H9 (cell line): ENCODE measurements at regions not wholly inside any gene's neighbourhood (a gene's known extent, or its start where the extent isn't known, plus 50 kb on each side); places are given as distances from the start of the nearest gene placed in this dataset.

Source experiments
- DNase-seq: peaks from one replicate; pipeline ENCODE4 v3.0.0-alpha.2; 2017
- H2AFZ ChIP-seq: one replicate; pipeline ENCODE4 v1.6.1; 2013; ENCODE audit warnings: mild to moderate bottlenecking, low read length, control low read depth, moderate library complexity
- H2AK5ac ChIP-seq: 2 replicates; pipeline ENCODE4 v1.6.1; 2013; ENCODE audit warnings: low read length, control low read depth, mixed read lengths; ENCODE audit not compliant: insufficient read length
- H2BK120ac ChIP-seq: one replicate; pipeline ENCODE4 v1.6.1; 2013; ENCODE audit warnings: low read depth, mild to moderate bottlenecking, low read length, control low read depth, inconsistent platforms; ENCODE audit not compliant: poor library complexity, severe bottlenecking
- H2BK12ac ChIP-seq: 2 replicates; pipeline ENCODE4 v1.6.1; 2013; ENCODE audit warnings: low read length, control low read depth, mixed read lengths, low read depth; ENCODE audit not compliant: insufficient read length
- H2BK15ac ChIP-seq: 2 replicates; pipeline ENCODE4 v1.6.1; 2013; ENCODE audit warnings: low read depth, low read length, control low read depth
- H2BK20ac ChIP-seq: one replicate; pipeline ENCODE4 v1.6.1; 2013; ENCODE audit warnings: low read depth, mild to moderate bottlenecking, low read length, control low read depth, inconsistent platforms; ENCODE audit not compliant: poor library complexity, severe bottlenecking
- H2BK5ac ChIP-seq: 2 replicates; pipeline ENCODE4 v1.6.1; 2013; ENCODE audit warnings: low read length, control low read depth, mixed read lengths; ENCODE audit not compliant: insufficient read length
- H3K14ac ChIP-seq: 2 replicates; pipeline ENCODE4 v1.6.1; 2013; ENCODE audit warnings: low read length, control low read depth; ENCODE audit not compliant: insufficient read depth
- H3K18ac ChIP-seq: 2 replicates; pipeline ENCODE4 v1.6.1; 2013; ENCODE audit warnings: low read depth, mild to moderate bottlenecking, mixed read lengths, low read length, control low read depth; ENCODE audit not compliant: insufficient read length
- H3K23ac ChIP-seq: 2 replicates; pipeline ENCODE4 v1.6.1; 2013; ENCODE audit warnings: low read length, control low read depth, mixed read lengths, low read depth; ENCODE audit not compliant: insufficient read length
- H3K23me2 ChIP-seq: 2 replicates; pipeline ENCODE4 v1.6.1; 2013; ENCODE audit warnings: low read depth, mild to moderate bottlenecking, mixed read lengths, low read length, control low read depth; ENCODE audit not compliant: insufficient read length, poor library complexity, severe bottlenecking
- H3K27ac ChIP-seq: 2 replicates; pipeline ENCODE4 v1.5.1; 2013; ENCODE audit warnings: low read length, control low read depth, mixed read lengths, low read depth; ENCODE audit not compliant: insufficient read length
- H3K27me3 ChIP-seq: 2 replicates; pipeline ENCODE4 v1.6.1; 2013; ENCODE audit warnings: low read length, control low read depth, inconsistent platforms; ENCODE audit not compliant: insufficient read depth
- H3K4ac ChIP-seq: 2 replicates; pipeline ENCODE4 v1.6.1; 2013; ENCODE audit warnings: low read depth, mild to moderate bottlenecking, control low read depth, inconsistent platforms, low read length, moderate library complexity
- H3K4me1 ChIP-seq: 2 replicates; pipeline ENCODE4 v1.6.1; 2013; ENCODE audit warnings: low read length, control low read depth, inconsistent platforms; ENCODE audit not compliant: insufficient read depth
- H3K4me2 ChIP-seq: 2 replicates; pipeline ENCODE4 v1.6.1; 2013; ENCODE audit warnings: low read length, control low read depth, mixed read lengths; ENCODE audit not compliant: insufficient read length, insufficient read depth
- H3K56ac ChIP-seq: 2 replicates; pipeline ENCODE4 v1.6.1; 2013; ENCODE audit warnings: low read depth, mild to moderate bottlenecking, mixed read lengths, low read length, control low read depth; ENCODE audit not compliant: insufficient read length
- H3K79me1 ChIP-seq: 2 replicates; pipeline ENCODE4 v1.6.1; 2013; ENCODE audit warnings: low read depth, mild to moderate bottlenecking, moderate library complexity, low read length, control low read depth, inconsistent platforms; ENCODE audit not compliant: insufficient read depth, poor library complexity, severe bottlenecking
- H3K79me2 ChIP-seq: 2 replicates; pipeline ENCODE4 v1.6.1; 2013; ENCODE audit warnings: low read length, control low read depth, inconsistent platforms; ENCODE audit not compliant: insufficient read depth
- H3K9ac ChIP-seq: 2 replicates; pipeline ENCODE4 v1.6.1; 2013; ENCODE audit warnings: low read length, control low read depth, mixed read lengths; ENCODE audit not compliant: insufficient read length; ENCODE audit errors: extremely low read depth
- H3K9me3 ChIP-seq: one replicate; pipeline ENCODE4 v1.6.1; 2013; ENCODE audit warnings: low read depth, low read length, inconsistent platforms; ENCODE audit not compliant: control insufficient read depth
- H3T11ph ChIP-seq: one replicate; pipeline ENCODE4 v1.6.1; 2013; ENCODE audit warnings: mild to moderate bottlenecking, low read length, control low read depth, inconsistent platforms
- H4K20me1 ChIP-seq: one replicate; pipeline ENCODE4 v1.6.1; 2013; ENCODE audit not compliant: control insufficient read depth, insufficient read length, insufficient read depth
- H4K5ac ChIP-seq: 2 replicates; pipeline ENCODE4 v1.6.1; 2013; ENCODE audit warnings: low read depth, mild to moderate bottlenecking, mixed read lengths, low read length, control low read depth; ENCODE audit not compliant: insufficient read length
- H4K8ac ChIP-seq: replicated peaks from 2 replicates; pipeline ENCODE4 v1.6.1; 2013; ENCODE audit warnings: low read length, control low read depth, mixed read lengths, low read depth; ENCODE audit not compliant: insufficient read length
- H4K91ac ChIP-seq: 2 replicates; pipeline ENCODE4 v1.6.1; 2013; ENCODE audit warnings: low read depth, mild to moderate bottlenecking, moderate library complexity, mixed read lengths, low read length, control low read depth; ENCODE audit not compliant: insufficient read length
- H3K27ac Mint-ChIP-seq, 3 experiments: 2 replicates in 2 of 3; 3 replicates in 1 of 3; pipeline ENCODE4 v1.8.0; 2020 to 2021; ENCODE audit warnings: mixed read lengths in 3 of 3, mild to moderate bottlenecking in 1 of 3, moderate library complexity in 1 of 3
- H3K27me3 Mint-ChIP-seq: 2 replicates; pipeline ENCODE4 v1.8.0; 2021; ENCODE audit warnings: low read depth, mild to moderate bottlenecking, moderate library complexity, mixed read lengths
- H3K36me3 Mint-ChIP-seq, 3 experiments: 2 replicates in 2 of 3; 3 replicates in 1 of 3; pipeline ENCODE4 v1.8.0; 2020 to 2021; ENCODE audit warnings: low read depth in 3 of 3, mixed read lengths in 3 of 3; ENCODE audit not compliant: insufficient read depth in 1 of 3
- H3K4me1 Mint-ChIP-seq, 2 experiments: 2 replicates each; pipeline ENCODE4 v1.8.0; 2020; ENCODE audit warnings: mixed read lengths in 2 of 2
- H3K4me3 Mint-ChIP-seq, 2 experiments: 2 replicates in 1 of 2; 3 replicates in 1 of 2; pipeline ENCODE4 v1.8.0; 2020 to 2021; ENCODE audit warnings: mild to moderate bottlenecking in 2 of 2, mixed read lengths in 2 of 2, moderate library complexity in 1 of 2
- H3K9me3 Mint-ChIP-seq, 2 experiments: 2 replicates in 1 of 2; 3 replicates in 1 of 2; pipeline ENCODE4 v1.8.0; 2020; ENCODE audit warnings: mild to moderate bottlenecking in 2 of 2, mixed read lengths in 2 of 2, moderate library complexity in 1 of 2
- CTCF ChIP-seq: fragments of 200-600 bp; sonication (generic); conservative IDR thresholded peaks from 3 replicates; pipeline ENCODE4 v1.8.0; 2021; ENCODE audit warnings: antibody characterized with exemption, mild to moderate bottlenecking
- WGBS: extraction: QIAGEN DNeasy Blood & Tissue Kit; methylation state at CpG from one replicate; pipeline ENCODE4 v1.1.7; 2013; ENCODE audit warnings: missing lambda C conversion rate, low lambda C conversion rate, mixed read lengths; ENCODE audit not compliant: insufficient read length; ENCODE audit errors: extremely low coverage; 5-methylcytosine and 5-hydroxymethylcytosine counted together

- Histone ChIP-seq H4K20me1 (no peaks in the 10 kb centered on the region), H2AFZ (no peak overlapping the region), H3K27ac (no peak overlapping the region), H3T11ph (no peak overlapping the region), H3K9ac (no peak overlapping the region), H3K23ac (no peak overlapping the region), H3K56ac (no peak overlapping the region), H3K23me2 (no peaks in the 10 kb centered on the region), H3K9me3 (no peaks in the 10 kb centered on the region), H3K79me1 (no peaks in the 10 kb centered on the region), H4K91ac (no peak overlapping the region), H2BK5ac (no peak overlapping the region), H2BK20ac (no peak overlapping the region), H3K27me3 (no peaks in the 10 kb centered on the region), H4K5ac (no peak overlapping the region), H2BK12ac (no peak overlapping the region), H2BK120ac (no peak overlapping the region), H3K4me2 (no peak overlapping the region), H3K79me2 (no peaks in the 10 kb centered on the region), H3K18ac (no peak overlapping the region), H2BK15ac (no peak overlapping the region), H3K4me1 (no peaks in the 10 kb centered on the region), H2AK5ac (no peak overlapping the region), H3K14ac (no peak overlapping the region), H3K4ac (no peak overlapping the region), H4K8ac (no peak overlapping the region)
- Mint-ChIP-seq H3K4me1 (peaks cover 8 to 16% of the 10 kb centered on the region in 2 experiments; a peak in 3 of 4 replicates), H3K4me3 (no peak overlapping the region), H3K27me3 (peaks cover 21% of the 10 kb centered on the region), H3K36me3 (no peaks in the 10 kb centered on the region; a peak in 1 of 7 replicates), H3K9me3 (no peaks in the 10 kb centered on the region; a peak in 1 of 5 replicates), H3K27ac (no peak overlapping the region)
- TF ChIP-seq CTCF, result no peak
- no peak for DNase-seq
- WGBS, result no CpG with 5 or more reads among the region's 5 CpGs
These were observed 147.0 kb downstream of the EMX2 start for GRCh38 chr10:117689566-117689965.
